WERI-Rb-1 (cell line): ENCODE measurements at regions not wholly inside any gene's neighbourhood (a gene's known extent, or its start where the extent isn't known, plus 50 kb on each side); places are given as distances from the start of the nearest gene placed in this dataset.

ENCODE experiments used
- DNase-seq: peaks from one replicate; pipeline ENCODE4 v3.0.0-alpha.2; 2020
- H3K27ac ChIP-seq: fragments of 250-450 bp; sonication (Bioruptor Pico); 2 replicates; pipeline ENCODE4 v1.5.1; 2020; ENCODE audit warnings: mild to moderate bottlenecking, moderate library complexity
- H3K27me3 ChIP-seq: fragments of 250-450 bp; sonication (Bioruptor Pico); 2 replicates; pipeline ENCODE4 v1.5.1; 2021; ENCODE audit warnings: mild to moderate bottlenecking, low read depth, moderate library complexity; ENCODE audit not compliant: insufficient read depth, severe bottlenecking
- H3K36me3 ChIP-seq: fragments of 250-450 bp; sonication (Bioruptor Pico); 2 replicates; pipeline ENCODE4 v1.5.1; 2020; ENCODE audit warnings: mild to moderate bottlenecking, moderate library complexity
- H3K4me3 ChIP-seq: 2 replicates; pipeline ENCODE4 v1.5.1; 2011; ENCODE audit warnings: low read depth, mild to moderate bottlenecking, control low read depth, low read length
- H3K9me3 ChIP-seq: fragments of 250-450 bp; sonication (Bioruptor Pico); 2 replicates; pipeline ENCODE4 v1.5.1; 2021; ENCODE audit warnings: mild to moderate bottlenecking, moderate library complexity; ENCODE audit not compliant: severe bottlenecking
- CTCF ChIP-seq: IDR thresholded peaks from 2 replicates; pipeline ENCODE4 v1.5.1; 2011; ENCODE audit warnings: low read depth, mild to moderate bottlenecking, control low read depth, inconsistent platforms, low read length

- Histone ChIP-seq H3K4me3 (no peak overlapping the region), H3K27ac (no peak overlapping the region), H3K9me3 (no peaks in the 10 kb centered on the region), H3K27me3 (no peaks in the 10 kb centered on the region), H3K36me3 (no peaks in the 10 kb centered on the region)
- TF ChIP-seq CTCF, result no peak
- DNase-seq, result no peak
These were observed 79.3 kb upstream of the MMADHC start for GRCh38 chr2:149666809-149667320.

- TF ChIP-seq CTCF, result no peak
- Histone ChIP-seq H3K36me3 (no peaks in the 10 kb centered on the region), H3K27me3 (no peaks in the 10 kb centered on the region), H3K9me3 (no peaks in the 10 kb centered on the region), H3K4me3 (no peak overlapping the region), H3K27ac (no peak overlapping the region)
- no peak for DNase-seq
These were observed 77.3 kb upstream of the MMADHC start for GRCh38 chr2:149664896-149665295.

GRCh38 chr2:149662556-149662955 lies 75.0 kb upstream of the MMADHC start:
- H3K27me3 ChIP-seq, result no peaks in the 10 kb centered on the region
- TF ChIP-seq CTCF, result no peak
- H3K4me3 ChIP-seq, result no peak overlapping the region
- no peak overlapping the region for H3K27ac ChIP-seq
- no peaks in the 10 kb centered on the region for H3K9me3 ChIP-seq
- DNase-seq, result no peak
- no peaks in the 10 kb centered on the region for H3K36me3 ChIP-seq

GRCh38 chr2:149661844-149662243 lies 74.3 kb upstream of the MMADHC start:
- H3K9me3 ChIP-seq, result no peaks in the 10 kb centered on the region
- H3K27me3 ChIP-seq, result no peaks in the 10 kb centered on the region
- no peak overlapping the region for H3K27ac ChIP-seq
- TF ChIP-seq CTCF, result no peak
- H3K4me3 ChIP-seq, result no peak overlapping the region
- DNase-seq, result no peak
- no peaks in the 10 kb centered on the region for H3K36me3 ChIP-seq

- TF ChIP-seq CTCF, result no peak
- no peak overlapping the region for H3K4me3 ChIP-seq
These were observed 71.0 kb upstream of the MMADHC start for GRCh38 chr2:149658553-149658952.

GRCh38 chr2:149657401-149658040 lies 69.9 kb upstream of the MMADHC start:
- H3K36me3 ChIP-seq, result no peaks in the 10 kb centered on the region
- H3K27ac ChIP-seq, result no peak overlapping the region
- TF ChIP-seq CTCF, result no peak
- H3K9me3 ChIP-seq, result no peaks in the 10 kb centered on the region
- no peak overlapping the region for H3K4me3 ChIP-seq
- H3K27me3 ChIP-seq, result no peaks in the 10 kb centered on the region
- DNase-seq, result no peak

More at GRCh38 chr2:149658553-149658952, 71.0 kb upstream of the MMADHC start:
- no peak overlapping the region for H3K27ac ChIP-seq
- no peak for DNase-seq
- H3K9me3 ChIP-seq, result no peaks in the 10 kb centered on the region
- H3K36me3 ChIP-seq, result no peaks in the 10 kb centered on the region
- H3K27me3 ChIP-seq, result no peaks in the 10 kb centered on the region
